ENCODE measurements at regions not wholly inside any gene's neighbourhood (a gene's known extent, or its start where the extent isn't known, plus 50 kb on each side); places are given as distances from the start of the nearest gene placed in this dataset.
"Not testable (repeated sequence)": the region's sequence is repeated elsewhere in the genome, so short reads cannot be mapped to it uniquely, and the experiment has no call there.

- no peak overlapping the region for H3K27ac Mint-ChIP-seq
- DNase-seq (ENCODE audit: low spot score in 2 of 2) (no peak), ATAC-seq (ENCODE audit: low read depth) (no peak)
- peaks cover 7% of the 10 kb centered on the region for H3K27me3 Mint-ChIP-seq
- H3K4me1 Mint-ChIP-seq: no peaks in the 10 kb centered on the region
- H3K9me3 Mint-ChIP-seq: no peaks in the 10 kb centered on the region
- no peaks in the 10 kb centered on the region for H3K36me3 Mint-ChIP-seq
- H3K4me3 Mint-ChIP-seq: no peak overlapping the region
These were observed 134.0 kb upstream of the RREB1 start for GRCh38 chr6:6973721-6974120.

- ATAC-seq (ENCODE audit: low read depth): no peak
- no peak overlapping the region for H3K27ac Mint-ChIP-seq
- no peaks in the 10 kb centered on the region for H3K27me3 Mint-ChIP-seq
- H3K4me3 Mint-ChIP-seq: no peak overlapping the region
- no peaks in the 10 kb centered on the region for H3K36me3 Mint-ChIP-seq
- no peaks in the 10 kb centered on the region for H3K4me1 Mint-ChIP-seq
- no peak for DNase-seq (ENCODE audit: low spot score in 2 of 2)
- no peaks in the 10 kb centered on the region for H3K9me3 Mint-ChIP-seq
These were observed 132.2 kb upstream of the RREB1 start for GRCh38 chr6:6975459-6976111.

DNA sequence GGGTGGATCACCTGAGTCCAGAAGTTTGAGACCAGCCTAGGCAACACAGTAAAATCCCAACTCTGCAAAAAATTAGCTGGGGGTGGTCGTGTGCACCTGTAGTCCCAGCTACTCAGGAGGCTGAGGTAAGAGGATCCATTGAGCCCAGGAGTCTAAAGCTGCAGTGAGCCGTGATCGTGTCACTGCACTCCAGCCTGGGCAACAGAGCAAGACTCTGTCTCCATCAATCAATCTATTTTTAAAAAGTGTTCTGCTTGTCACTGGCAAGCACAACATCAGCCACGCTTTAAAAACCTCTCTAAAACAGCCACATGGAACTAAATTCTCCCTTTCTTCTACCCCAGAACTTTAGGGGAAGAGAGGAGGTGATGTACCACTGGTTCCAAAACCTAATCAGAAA lies 131.6 kb upstream of the RREB1 start:
- Mint-ChIP-seq H3K9me3 (no peaks in the 10 kb centered on the region), H3K4me3 (no peak overlapping the region), H3K27me3 (no peaks in the 10 kb centered on the region), H3K27ac (no peak overlapping the region), H3K36me3 (no peaks in the 10 kb centered on the region), H3K4me1 (no peaks in the 10 kb centered on the region)
- DNase-seq (ENCODE audit: low spot score in 2 of 2) (no peak), ATAC-seq (ENCODE audit: low read depth) (no peak)

DNA sequence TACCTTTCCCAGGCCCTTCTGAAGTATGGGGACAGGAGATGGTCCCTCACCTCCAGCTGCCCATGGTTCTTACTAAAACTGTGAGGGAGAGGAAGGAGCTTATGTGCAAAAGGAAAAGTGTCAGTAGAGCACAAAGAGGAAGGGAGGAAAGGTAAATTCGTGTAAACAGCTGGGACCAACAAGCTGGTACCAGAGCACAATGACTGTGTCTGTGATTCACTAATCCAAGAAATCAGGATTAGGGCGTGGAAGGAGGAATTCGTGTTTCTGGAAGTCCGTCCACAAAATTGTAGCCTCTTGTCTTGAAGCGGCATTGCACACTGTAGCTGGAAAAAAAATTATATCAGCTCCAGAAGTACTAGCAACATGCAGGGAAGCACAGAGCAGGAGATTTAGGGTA lies 129.0 kb upstream of the RREB1 start:
- H3K27ac Mint-ChIP-seq: no peak overlapping the region
- H3K4me3 Mint-ChIP-seq: no peak overlapping the region
- H3K27me3 Mint-ChIP-seq: peaks cover 7% of the 10 kb centered on the region
- peaks cover 2% of the 10 kb centered on the region for H3K4me1 Mint-ChIP-seq
- DNase-seq (ENCODE audit: low spot score in 2 of 2) (no peak), ATAC-seq (ENCODE audit: low read depth) (no peak)
- H3K36me3 Mint-ChIP-seq: no peaks in the 10 kb centered on the region
- H3K9me3 Mint-ChIP-seq: no peaks in the 10 kb centered on the region

- H3K4me3 Mint-ChIP-seq: no peak overlapping the region
- no peak overlapping the region for H3K27ac Mint-ChIP-seq
- peaks cover 7% of the 10 kb centered on the region for H3K27me3 Mint-ChIP-seq
- H3K36me3 Mint-ChIP-seq: no peaks in the 10 kb centered on the region
- no peak for ATAC-seq (ENCODE audit: low read depth)
- no peaks in the 10 kb centered on the region for H3K9me3 Mint-ChIP-seq
- no peak for DNase-seq (ENCODE audit: low spot score in 2 of 2)
- peaks cover 2% of the 10 kb centered on the region for H3K4me1 Mint-ChIP-seq
These were observed 126.7 kb upstream of the RREB1 start for GRCh38 chr6:6980999-6981597.

GRCh38 chr6:6981681-6982322 lies 126.0 kb upstream of the RREB1 start:
- Mint-ChIP-seq H3K27ac (no peak overlapping the region), H3K9me3 (no peaks in the 10 kb centered on the region), H3K4me1 (peaks cover 2% of the 10 kb centered on the region), H3K27me3 (peaks cover 7% of the 10 kb centered on the region), H3K4me3 (no peak overlapping the region), H3K36me3 (no peaks in the 10 kb centered on the region)
- ATAC-seq (ENCODE audit: low read depth) (no peak), DNase-seq (ENCODE audit: low spot score in 2 of 2) (no peak)

GRCh38 chr6:6982663-6983062 lies 125.1 kb upstream of the RREB1 start:
- Mint-ChIP-seq H3K4me1 (peaks cover 6% of the 10 kb centered on the region), H3K27me3 (peaks cover 7% of the 10 kb centered on the region), H3K9me3 (no peaks in the 10 kb centered on the region), H3K27ac (no peak overlapping the region), H3K4me3 (no peak overlapping the region), H3K36me3 (no peaks in the 10 kb centered on the region)
- ATAC-seq (ENCODE audit: low read depth) (no peak), DNase-seq (ENCODE audit: low spot score in 2 of 2) (no peak)

GRCh38 chr6:6984585-6985366 lies 123.0 kb upstream of the RREB1 start:
- ATAC-seq (ENCODE audit: low read depth): no peak
- peaks cover 6% of the 10 kb centered on the region for H3K4me1 Mint-ChIP-seq
- no peaks in the 10 kb centered on the region for H3K36me3 Mint-ChIP-seq
- H3K4me3 Mint-ChIP-seq: no peak overlapping the region
- DNase-seq (ENCODE audit: low spot score in 2 of 2): no peak
- no peak overlapping the region for H3K27ac Mint-ChIP-seq
- H3K27me3 Mint-ChIP-seq: peaks cover 7% of the 10 kb centered on the region
- no peaks in the 10 kb centered on the region for H3K9me3 Mint-ChIP-seq

DNA sequence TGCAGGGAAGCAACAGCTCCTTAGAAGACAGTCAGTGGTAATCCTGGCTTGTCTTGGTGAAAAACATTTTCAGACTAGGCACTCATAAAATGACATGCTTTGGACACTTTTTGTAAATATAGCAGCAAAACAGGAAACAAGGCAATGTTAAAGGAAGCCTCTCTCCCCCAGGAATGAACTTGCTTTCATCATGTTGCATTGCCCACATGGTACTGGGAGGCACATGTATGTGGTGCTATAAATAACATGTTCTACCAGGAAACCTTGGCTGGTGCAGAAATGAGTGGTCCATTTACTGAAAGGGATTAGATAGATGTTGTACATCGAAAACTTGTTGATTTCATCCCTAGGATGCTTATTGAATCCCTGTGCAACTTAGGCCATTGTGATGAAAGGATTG lies 121.4 kb upstream of the RREB1 start:
- Mint-ChIP-seq H3K36me3 (no peaks in the 10 kb centered on the region), H3K9me3 (no peaks in the 10 kb centered on the region), H3K4me3 (no peak overlapping the region), H3K4me1 (peaks cover 6% of the 10 kb centered on the region), H3K27ac (no peak overlapping the region), H3K27me3 (peaks cover 7% of the 10 kb centered on the region)
- ATAC-seq (ENCODE audit: low read depth) (no peak), DNase-seq (ENCODE audit: low spot score in 2 of 2) (no peak)

DNA sequence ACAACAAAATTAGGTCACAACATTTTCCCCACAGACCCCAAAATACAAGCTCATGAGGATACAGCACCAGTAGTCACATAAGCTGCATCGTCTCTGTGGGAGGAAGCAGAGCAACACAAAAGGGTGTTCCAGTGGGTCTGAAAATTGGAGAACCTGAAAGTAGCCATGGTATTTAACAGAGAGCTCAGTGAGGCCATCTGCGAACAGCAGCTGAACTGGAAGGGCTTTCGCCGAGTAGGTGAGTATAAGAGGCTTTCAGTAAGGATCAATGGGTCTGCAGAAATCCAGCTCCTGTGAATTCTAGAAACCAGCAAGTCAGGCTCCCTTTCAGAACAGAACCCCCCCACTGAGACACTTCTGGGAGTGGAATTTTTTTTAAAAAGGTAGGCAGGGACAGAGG lies 120.0 kb upstream of the RREB1 start:
- H3K9me3 Mint-ChIP-seq: no peaks in the 10 kb centered on the region

DNA sequence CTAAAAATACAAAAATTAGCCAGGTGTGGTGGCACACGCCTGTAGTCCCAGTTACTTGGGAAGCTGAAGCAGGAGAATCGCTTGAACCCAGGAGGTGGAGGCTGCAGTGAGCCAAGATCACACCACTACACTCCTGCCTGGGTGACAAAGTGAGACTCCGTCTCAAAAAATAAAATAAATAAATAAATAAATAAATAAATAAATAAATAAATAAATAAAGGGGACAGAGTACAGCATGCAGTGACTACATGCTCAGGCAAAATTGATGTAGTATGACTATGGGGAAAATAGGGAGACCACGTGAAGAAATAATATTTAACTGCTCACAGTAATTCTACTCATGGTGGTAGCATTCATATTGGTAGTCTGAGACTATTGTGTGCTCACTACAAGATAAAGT lies 117.7 kb upstream of the RREB1 start:
- H3K27me3 Mint-ChIP-seq; DNase-seq (ENCODE audit: low spot score in 2 of 2); H3K36me3 Mint-ChIP-seq; H3K9me3 Mint-ChIP-seq; H3K4me1 Mint-ChIP-seq; H3K27ac Mint-ChIP-seq; ATAC-seq (ENCODE audit: low read depth); H3K4me3 Mint-ChIP-seq: not testable (repeated sequence)

More for the DNA sequence above, 120.0 kb upstream of the RREB1 start:
- Mint-ChIP-seq H3K27ac (no peak overlapping the region), H3K4me1 (peaks cover 4% of the 10 kb centered on the region), H3K36me3 (no peaks in the 10 kb centered on the region), H3K4me3 (no peak overlapping the region), H3K27me3 (peaks cover 3% of the 10 kb centered on the region)
- ATAC-seq (ENCODE audit: low read depth) (no peak), DNase-seq (ENCODE audit: low spot score in 2 of 2) (no peak)

GRCh38 chr6:6993503-6994237 lies 114.1 kb upstream of the RREB1 start:
- Mint-ChIP-seq H3K27me3 (peaks cover 1% of the 10 kb centered on the region), H3K4me1 (no peaks in the 10 kb centered on the region), H3K9me3 (no peaks in the 10 kb centered on the region), H3K27ac (no peak overlapping the region), H3K4me3 (no peak overlapping the region), H3K36me3 (no peaks in the 10 kb centered on the region)
- ATAC-seq (ENCODE audit: low read depth) (no peak), DNase-seq (ENCODE audit: low spot score in 2 of 2) (no peak)

DNA sequence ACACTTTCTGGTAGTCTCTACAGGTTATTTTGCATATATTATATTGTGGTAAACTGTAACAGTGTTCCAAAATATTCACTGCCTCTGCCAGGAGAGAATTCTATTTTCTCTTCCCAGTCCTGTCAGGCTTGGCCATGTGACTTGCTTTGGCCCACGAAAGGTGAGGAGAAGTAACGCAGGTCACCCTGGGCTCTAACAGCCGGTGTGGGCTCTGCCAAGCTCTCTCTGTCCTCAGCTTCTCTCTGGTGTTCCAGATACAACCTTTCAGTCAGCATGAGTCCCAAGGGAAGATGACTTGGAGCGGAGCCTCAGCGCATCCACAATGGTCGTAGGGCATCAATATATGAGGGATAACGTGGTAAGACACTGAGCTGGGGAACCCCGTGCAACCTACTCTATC lies 113.0 kb upstream of the RREB1 start:
- ATAC-seq (ENCODE audit: low read depth) (no peak), DNase-seq (ENCODE audit: low spot score in 2 of 2) (no peak)
- Mint-ChIP-seq H3K27ac (no peak overlapping the region), H3K36me3 (no peaks in the 10 kb centered on the region), H3K4me1 (no peaks in the 10 kb centered on the region), H3K4me3 (no peak overlapping the region), H3K27me3 (peaks cover 1% of the 10 kb centered on the region), H3K9me3 (no peaks in the 10 kb centered on the region)

DNA sequence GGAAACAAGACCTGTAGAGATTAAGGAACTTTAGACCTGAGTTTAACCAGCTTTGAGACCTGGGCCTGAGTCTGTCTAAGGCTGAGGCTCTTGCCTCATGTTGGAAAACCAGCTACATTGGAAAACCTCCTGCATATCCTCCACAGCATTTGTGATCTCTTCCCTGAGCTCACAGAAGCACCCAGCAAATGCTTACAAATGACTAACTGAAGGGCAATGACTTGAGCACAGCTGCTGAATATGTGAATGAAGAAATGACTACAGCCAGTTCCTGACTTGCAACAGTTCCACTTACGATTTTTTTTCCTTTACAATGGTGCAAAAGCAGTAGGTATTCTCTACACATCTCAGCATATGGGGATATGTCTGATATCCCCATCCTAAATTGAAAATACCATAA lies 112.4 kb upstream of the RREB1 start:
- no peaks in the 10 kb centered on the region for H3K9me3 Mint-ChIP-seq
- no peak overlapping the region for H3K27ac Mint-ChIP-seq
- no peaks in the 10 kb centered on the region for H3K4me1 Mint-ChIP-seq
- ATAC-seq (ENCODE audit: low read depth) (no peak), DNase-seq (ENCODE audit: low spot score in 2 of 2) (no peak)
- peaks cover 1% of the 10 kb centered on the region for H3K36me3 Mint-ChIP-seq
- peaks cover 1% of the 10 kb centered on the region for H3K27me3 Mint-ChIP-seq
- no peak overlapping the region for H3K4me3 Mint-ChIP-seq

All from memory B cell (primary cell).